ENCODE measurements at regions not wholly inside any gene's neighbourhood (a gene's known extent, or its start where the extent isn't known, plus 50 kb on each side); places are given as distances from the start of the nearest gene placed in this dataset.

DNA sequence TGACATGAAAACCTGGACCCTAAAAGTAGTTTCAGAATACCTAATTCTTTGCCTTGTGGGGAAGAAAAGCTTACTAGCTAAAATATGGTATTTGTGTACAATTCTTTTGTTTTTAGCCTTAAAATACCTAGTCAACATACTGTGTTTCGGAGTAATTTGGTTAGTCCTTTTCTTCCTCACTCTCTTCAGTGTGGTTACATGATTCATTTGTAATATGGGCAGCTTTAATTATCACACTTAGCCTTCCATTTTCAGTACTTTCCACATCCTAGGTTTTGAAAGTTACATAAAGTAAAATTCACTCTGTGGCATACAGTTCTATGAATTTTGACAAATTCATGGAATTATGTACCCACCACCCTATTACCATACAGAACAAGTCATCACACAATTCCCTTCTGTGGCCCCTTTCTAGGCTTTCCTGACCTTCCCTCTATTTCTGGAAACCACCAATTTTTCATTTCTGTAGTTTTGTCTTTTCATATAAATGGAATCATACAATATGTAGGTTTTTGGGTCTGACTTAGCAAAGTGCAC, 96.2 kb downstream of the EMX2 start:
- DNase-seq: no peak

- DNase-seq: no peak
Measured at GRCh38 chr10:117640406-117640805, 97.9 kb downstream of the EMX2 start.

- DNase-seq: no peak
Measured at GRCh38 chr10:117646718-117647117, 104.2 kb downstream of the EMX2 start.

- no peak for DNase-seq
Measured at GRCh38 chr10:117647306-117647705, 104.8 kb downstream of the EMX2 start.

DNA sequence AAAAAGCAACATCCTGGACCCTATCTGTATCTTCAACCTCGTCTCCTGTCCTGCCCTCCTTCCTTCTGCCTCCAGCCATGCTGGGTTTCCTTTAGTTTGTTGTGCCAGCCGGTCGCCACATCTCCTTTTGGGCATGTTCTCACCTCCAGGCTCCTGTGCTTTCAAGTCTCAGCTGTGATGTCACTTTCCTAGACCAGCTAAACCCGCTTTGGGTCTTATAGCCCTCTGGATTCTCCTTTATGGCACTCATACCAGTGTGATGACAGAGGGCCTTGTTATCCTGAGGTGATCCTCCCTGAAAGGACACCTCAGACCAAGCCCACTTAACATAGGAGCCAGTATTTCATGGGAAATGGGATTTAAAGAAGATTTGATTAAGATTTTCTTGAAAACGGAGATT, 108.6 kb downstream of the EMX2 start:
- DNase-seq: no peak

- no peak for DNase-seq
Measured at GRCh38 chr10:117652228-117653169, 110.0 kb downstream of the EMX2 start.

- peak in 1 of 2 donors; percentile 22 for DNase-seq
Measured at GRCh38 chr10:117653170-117653515, 110.6 kb downstream of the EMX2 start.

DNA sequence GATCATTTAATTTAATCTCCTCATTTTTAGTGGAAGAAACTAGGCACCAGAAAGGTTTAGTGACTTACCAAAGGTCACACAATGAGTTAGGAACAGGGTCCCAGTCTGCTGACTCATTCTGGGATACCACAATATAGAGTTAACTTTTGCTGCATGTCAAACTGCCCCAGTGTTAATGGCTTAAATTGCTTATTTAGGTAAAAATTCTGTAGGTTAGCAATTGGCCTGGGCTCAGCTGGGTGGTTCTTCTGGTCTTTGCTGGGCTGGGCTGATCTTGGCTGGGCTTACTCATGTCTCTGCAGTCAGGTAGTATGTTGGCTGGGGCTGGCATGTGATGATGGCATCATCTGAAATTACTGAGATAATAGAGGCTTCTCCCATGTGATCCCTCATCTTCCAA, 111.6 kb downstream of the EMX2 start:
- DNase-seq: no peak

GRCh38 chr10:117656385-117657367, 114.1 kb downstream of the EMX2 start:
- DNase-seq: no peak

DNA sequence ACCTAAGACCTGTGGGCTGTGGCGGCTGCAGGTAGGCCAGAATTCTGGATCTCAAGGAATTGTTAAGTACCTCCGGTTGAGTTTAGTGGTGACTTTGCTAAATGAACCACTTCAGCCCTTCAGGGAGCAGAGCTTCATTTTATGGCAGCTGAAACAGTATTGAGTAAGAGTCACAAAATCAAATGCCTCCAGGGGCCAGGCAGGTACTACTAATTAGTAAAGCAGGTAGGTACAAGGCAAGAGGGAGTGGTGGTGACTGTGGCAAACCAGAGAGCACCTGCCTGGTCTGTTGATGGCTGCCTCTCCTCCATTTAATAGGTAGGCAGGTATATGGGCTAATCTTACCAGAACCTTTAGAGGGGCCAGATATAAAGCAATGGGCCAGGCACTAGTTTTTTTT, 118.8 kb downstream of the EMX2 start:
- DNase-seq: no peak

DNA sequence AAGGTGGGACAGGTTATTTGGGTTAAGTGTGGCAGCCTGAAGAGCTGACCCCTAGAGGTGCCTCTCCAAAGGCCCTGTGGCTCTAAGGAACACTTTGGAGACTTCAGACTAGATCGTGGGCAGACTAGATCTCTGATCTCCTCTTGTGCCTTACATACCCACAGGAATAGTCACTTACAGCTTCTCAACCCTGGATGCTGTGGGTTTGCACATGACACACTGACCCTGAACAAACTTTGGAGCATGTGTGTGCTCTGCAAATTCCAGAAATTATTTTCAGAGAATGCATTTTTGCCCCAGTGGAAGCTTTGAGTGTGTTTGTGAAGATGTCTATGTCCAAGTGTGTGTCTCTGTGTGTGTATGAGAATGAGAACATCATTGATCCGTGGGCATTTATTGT, 119.6 kb downstream of the EMX2 start:
- DNase-seq: no peak

DNA sequence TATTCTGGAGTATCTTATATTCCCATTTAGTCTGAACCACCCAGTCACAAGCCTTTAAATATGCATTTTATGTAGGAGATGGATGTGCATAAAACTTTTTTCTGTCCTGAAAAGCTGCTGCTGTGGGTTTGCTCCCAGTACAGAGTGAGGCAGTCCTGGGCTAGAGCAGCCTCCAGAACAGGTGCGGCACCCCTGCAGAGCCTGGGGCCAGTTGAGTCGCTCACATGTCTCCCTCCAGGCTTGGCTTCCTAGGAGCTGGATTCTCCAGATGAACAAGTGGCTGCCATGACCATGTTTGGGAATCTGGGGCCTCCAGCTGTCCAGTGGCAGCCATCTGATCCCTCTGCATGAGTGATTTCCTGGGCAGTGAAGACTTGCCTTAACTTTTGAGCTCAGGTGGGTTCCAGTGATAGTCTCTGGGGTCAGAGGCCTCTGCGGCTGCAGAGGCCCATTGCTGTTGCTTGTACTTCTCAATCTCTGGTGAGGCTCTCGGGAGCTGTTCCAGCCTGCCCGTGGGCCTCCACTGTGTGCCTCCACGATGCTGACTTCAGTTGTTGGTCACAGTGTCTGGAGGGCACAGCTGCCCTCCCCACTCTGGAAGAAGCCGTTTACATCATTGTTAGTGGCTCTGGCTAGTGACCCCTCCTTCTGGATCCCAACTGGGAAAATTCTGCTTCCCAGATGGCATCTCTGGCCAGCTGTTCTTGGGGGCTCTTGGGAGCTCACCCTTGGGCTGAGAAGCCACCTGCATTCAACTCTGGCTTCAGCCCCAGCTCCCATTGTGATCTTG, 120.4 kb downstream of the EMX2 start:
- no peak for DNase-seq

- DNase-seq: no peak
Measured at GRCh38 chr10:117663750-117664149, 121.2 kb downstream of the EMX2 start.

GRCh38 chr10:117664288-117664687, 121.7 kb downstream of the EMX2 start:
- no peak for DNase-seq

GRCh38 chr10:117666166-117666565, 123.6 kb downstream of the EMX2 start:
- no peak for DNase-seq

- DNase-seq: no peak
Measured at GRCh38 chr10:117666965-117667364, 124.4 kb downstream of the EMX2 start.

- no peak for DNase-seq
Measured at GRCh38 chr10:117667831-117668230, 125.3 kb downstream of the EMX2 start.

- DNase-seq: no peak
Measured at GRCh38 chr10:117668327-117669008, 125.9 kb downstream of the EMX2 start.

GRCh38 chr10:117669122-117669521, 126.6 kb downstream of the EMX2 start:
- DNase-seq: no peak

GRCh38 chr10:117670116-117670904, 127.8 kb downstream of the EMX2 start:
- no peak for DNase-seq
